WTC11 (cell line): ENCODE measurements at regions not wholly inside any gene's neighbourhood (a gene's known extent, or its start where the extent isn't known, plus 50 kb on each side); places are given as distances from the start of the nearest gene placed in this dataset.

Experiments
- ATAC-seq: fragments of 200-7000 bp; cut with Tn5 transposase; 2 replicates; pipeline ENCODE4 v1.10.0; 2021; ENCODE audit warnings: mild to moderate bottlenecking, moderate library complexity
- CTCF ChIA-PET: fragments of 300-600 bp; sonication (Branson Sonifier 250); formaldehyde crosslinking; loops from one replicate; lab custom pipeline; 2021; ENCODE audit warnings: antibody characterized with exemption; lab: Charles Lee
- POLR2A ChIA-PET: fragments of 350-600 bp; sonication (Branson Sonifier 250); formaldehyde crosslinking; loops from one replicate; lab custom pipeline; 2021; ENCODE audit warnings: antibody characterized with exemption; lab: Charles Lee
- DNase-seq: peaks from one replicate; pipeline ENCODE4 v3.0.0; 2021; ENCODE audit warnings: low spot score
- H3K27ac Mint-ChIP-seq: 2 replicates; pipeline ENCODE4 v1.8.0; 2021; ENCODE audit warnings: mixed read lengths
- H3K27me3 Mint-ChIP-seq: 2 replicates; pipeline ENCODE4 v1.8.0; 2021; ENCODE audit warnings: low read depth, mild to moderate bottlenecking, moderate library complexity, mixed read lengths
- H3K36me3 Mint-ChIP-seq: 2 replicates; pipeline ENCODE4 v1.8.0; 2021; ENCODE audit warnings: mixed read lengths
- H3K4me1 Mint-ChIP-seq: 2 replicates; pipeline ENCODE4 v1.8.0; 2022; ENCODE audit warnings: mixed read lengths
- H3K4me3 Mint-ChIP-seq: 2 replicates; pipeline ENCODE4 v1.8.0; 2021; ENCODE audit warnings: mild to moderate bottlenecking, moderate library complexity, mixed read lengths
- H3K9me3 Mint-ChIP-seq: 2 replicates; pipeline ENCODE4 v1.8.0; 2021; ENCODE audit warnings: mixed read lengths
- ARID4B ChIP-seq: sonication (generic); formaldehyde crosslinking; IDR thresholded peaks from 2 replicates; pipeline ENCODE4 v1.8.0; 2023; ENCODE audit warnings: missing genetic modification reagents, mild to moderate bottlenecking, borderline replicate concordance
- CDX4 ChIP-seq: fragments of 250-450 bp; sonication (Bioruptor Pico); IDR thresholded peaks from 2 replicates; pipeline ENCODE4 v1.9.0; 2021; ENCODE audit warnings: moderate library complexity, mild to moderate bottlenecking, inconsistent platforms, borderline replicate concordance
- E2F1 ChIP-seq: sonication (generic); formaldehyde crosslinking; IDR thresholded peaks from 2 replicates; pipeline ENCODE4 v1.8.0; 2022; ENCODE audit warnings: mild to moderate bottlenecking, missing genetic modification reagents
- EMX1 ChIP-seq: fragments of 250-450 bp; sonication (Bioruptor Pico); IDR thresholded peaks from 2 replicates; pipeline ENCODE4 v1.8.0; 2021; ENCODE audit warnings: mild to moderate bottlenecking
- ERG ChIP-seq: fragments of 250-450 bp; sonication (Bioruptor Pico); IDR thresholded peaks from 2 replicates; pipeline ENCODE4 v1.8.0; 2021; ENCODE audit warnings: mild to moderate bottlenecking
- FOXJ3 ChIP-seq: sonication (generic); formaldehyde crosslinking; IDR thresholded peaks from 2 replicates; pipeline ENCODE4 v1.9.0; 2021; ENCODE audit warnings: missing genetic modification reagents, mild to moderate bottlenecking, borderline replicate concordance
- FOXK1 ChIP-seq: sonication (generic); formaldehyde crosslinking; IDR thresholded peaks from 2 replicates; pipeline ENCODE4 v1.8.0; 2022; ENCODE audit warnings: mild to moderate bottlenecking, moderate library complexity, missing genetic modification reagents
- HMGXB4 ChIP-seq: sonication (generic); formaldehyde crosslinking; IDR thresholded peaks from 2 replicates; pipeline ENCODE4 v1.8.1; 2023; ENCODE audit warnings: mild to moderate bottlenecking, moderate library complexity, missing genetic modification reagents
- IRF2 ChIP-seq: sonication (generic); formaldehyde crosslinking; IDR thresholded peaks from 2 replicates; pipeline ENCODE4 v1.8.0; 2022; ENCODE audit warnings: low read depth, missing genetic modification reagents, borderline replicate concordance
- JUN ChIP-seq: sonication (generic); formaldehyde crosslinking; IDR thresholded peaks from 2 replicates; pipeline ENCODE4 v1.8.0; 2023; ENCODE audit warnings: mild to moderate bottlenecking, missing genetic modification reagents
- MLX ChIP-seq: sonication (generic); formaldehyde crosslinking; IDR thresholded peaks from 2 replicates; pipeline ENCODE4 v1.8.1; 2023; ENCODE audit warnings: mild to moderate bottlenecking, missing genetic modification reagents, moderate library complexity
- NFE2L1 ChIP-seq: sonication (generic); formaldehyde crosslinking; IDR thresholded peaks from 2 replicates; pipeline ENCODE4 v1.8.1; 2023; ENCODE audit warnings: missing genetic modification reagents
- SMAD4 ChIP-seq: sonication (generic); formaldehyde crosslinking; IDR thresholded peaks from 2 replicates; pipeline ENCODE4 v1.8.0; 2022; ENCODE audit warnings: mild to moderate bottlenecking, missing genetic modification reagents
- SOX15 ChIP-seq: fragments of 250-450 bp; sonication (Bioruptor Pico); IDR thresholded peaks from 2 replicates; pipeline ENCODE4 v1.9.0; 2021; ENCODE audit warnings: mild to moderate bottlenecking
- TP53 ChIP-seq: sonication (generic); formaldehyde crosslinking; IDR thresholded peaks from 2 replicates; pipeline ENCODE4 v1.8.1; 2023; ENCODE audit warnings: mild to moderate bottlenecking, missing genetic modification reagents
- USF1 ChIP-seq: sonication (generic); formaldehyde crosslinking; IDR thresholded peaks from 2 replicates; pipeline ENCODE4 v1.8.0; 2022; ENCODE audit warnings: mild to moderate bottlenecking, missing genetic modification reagents
- ZNF396 ChIP-seq: fragments of 250-450 bp; sonication (Bioruptor Pico); IDR thresholded peaks from 2 replicates; pipeline ENCODE4 v1.8.0; 2021; ENCODE audit warnings: mild to moderate bottlenecking, moderate library complexity, borderline replicate concordance
- ZNF425 ChIP-seq: fragments of 250-450 bp; sonication (Bioruptor Pico); conservative IDR thresholded peaks from 2 replicates; pipeline ENCODE4 v1.9.0; 2021; ENCODE audit warnings: mild to moderate bottlenecking
- ZNF532 ChIP-seq: fragments of 250-450 bp; sonication (Bioruptor Pico); IDR thresholded peaks from 2 replicates; pipeline ENCODE4 v1.9.0; 2021; ENCODE audit warnings: mild to moderate bottlenecking, borderline replicate concordance

GRCh38 chr3:40704224-40704623 lies 179.5 kb downstream of the ZNF621 start:
- POLR2A ChIA-PET: no interaction called here
- Mint-ChIP-seq H3K36me3 (peaks cover 21% of the 10 kb centered on the region), H3K9me3 (peaks cover 56% of the 10 kb centered on the region), H3K4me3 (no peak overlapping the region), H3K27ac (no peak overlapping the region), H3K4me1 (no peaks in the 10 kb centered on the region)
- DNase-seq (no peak), ATAC-seq (no peak)
- TF ChIP-seq ERG (CRISPR knock-in tag) (no peak), CDX4 (no peak), ZNF396 (no peak), E2F1 (no peak), NFE2L1 (no peak), ARID4B (CRISPR knock-in tag) (no peak), FOXK1 (no peak), FOXJ3 (no peak), IRF2 (CRISPR knock-in tag) (no peak), MLX (CRISPR knock-in tag) (no peak), SOX15 (no peak), ZNF425 (CRISPR knock-in tag) (no peak), EMX1 (CRISPR knock-in tag) (no peak)
- TF ChIP-seq, all 79 proteins: peak for 0
- CTCF ChIA-PET: no interaction called here
- no peaks in the 10 kb centered on the region; the same call in 1 of the 2 replicates for H3K27me3 Mint-ChIP-seq

GRCh38 chr3:40705663-40706062 lies 180.9 kb downstream of the ZNF621 start:
- Mint-ChIP-seq H3K27me3 (no peaks in the 10 kb centered on the region; the same call in 1 of the 2 replicates), H3K4me1 (no peaks in the 10 kb centered on the region), H3K9me3 (peaks cover 42% of the 10 kb centered on the region), H3K4me3 (no peak overlapping the region), H3K27ac (no peak overlapping the region), H3K36me3 (peaks cover 12% of the 10 kb centered on the region; the same call in 1 of the 2 replicates)
- CTCF ChIA-PET: no interaction called here
- no peak for ATAC-seq
- POLR2A ChIA-PET: no interaction called here
- DNase-seq: no peak
- TF ChIP-seq JUN (CRISPR knock-in tag): no peak
- TF ChIP-seq HMGXB4 (CRISPR knock-in tag): no peak
- TF ChIP-seq ZNF532 (CRISPR knock-in tag): no peak
- no peak for TF ChIP-seq TP53 (CRISPR knock-in tag)
- TF ChIP-seq SMAD4 (CRISPR knock-in tag): no peak
- TF ChIP-seq FOXJ3: no peak
- TF ChIP-seq USF1 (CRISPR knock-in tag): no peak
